Inflammatory macrophage treated with lipopolysaccharide for 1 hour (primary cell): ENCODE measurements at regions not wholly inside any gene's neighbourhood (a gene's known extent, or its start where the extent isn't known, plus 50 kb on each side); places are given as distances from the start of the nearest gene placed in this dataset.
"Not testable (repeated sequence)": the region's sequence is repeated elsewhere in the genome, so short reads cannot be mapped to it uniquely, and the experiment has no call there.

ENCODE experiments used
- DNase-seq, 2 donors: peaks; one replicate each; pipeline ENCODE4 v3.0.0-alpha.2; 2020 to 2022

DNA sequence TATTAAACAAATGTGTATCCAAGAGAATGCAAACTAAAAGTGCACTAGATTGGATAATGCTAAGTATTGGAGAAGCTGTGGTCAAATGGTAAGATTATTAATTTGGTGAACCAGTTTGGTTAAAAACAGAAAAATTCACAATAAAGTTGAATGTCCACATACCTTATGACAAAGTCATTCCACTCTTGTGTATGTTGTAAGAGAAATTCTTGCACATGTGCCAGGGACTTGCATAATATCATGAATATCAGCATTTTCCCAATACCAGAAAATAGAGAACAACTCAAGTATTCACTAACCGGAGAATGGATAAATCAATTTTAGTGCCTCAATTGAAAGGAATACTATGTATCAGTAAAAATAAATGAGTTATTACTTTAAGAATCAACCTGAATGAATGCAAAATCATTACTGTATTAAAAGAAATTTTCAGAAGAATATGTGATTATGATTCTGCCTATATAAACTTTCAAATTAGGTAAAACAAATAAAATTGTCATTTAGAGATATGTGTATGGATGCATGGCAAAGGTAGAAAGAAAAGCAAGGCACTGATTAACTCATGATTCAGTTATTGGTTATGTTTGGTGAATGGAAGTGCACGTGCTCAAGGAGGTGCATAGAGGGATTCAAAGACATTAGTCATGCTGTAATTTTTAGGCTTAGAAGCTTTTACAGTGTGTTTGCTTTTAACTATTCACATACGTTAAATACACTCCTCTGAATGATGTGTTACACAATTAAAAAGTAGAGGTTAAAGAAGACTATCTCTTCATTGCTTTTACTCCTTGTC, 217.4 kb upstream of the KCNK2 start:
- no peak for DNase-seq

DNA sequence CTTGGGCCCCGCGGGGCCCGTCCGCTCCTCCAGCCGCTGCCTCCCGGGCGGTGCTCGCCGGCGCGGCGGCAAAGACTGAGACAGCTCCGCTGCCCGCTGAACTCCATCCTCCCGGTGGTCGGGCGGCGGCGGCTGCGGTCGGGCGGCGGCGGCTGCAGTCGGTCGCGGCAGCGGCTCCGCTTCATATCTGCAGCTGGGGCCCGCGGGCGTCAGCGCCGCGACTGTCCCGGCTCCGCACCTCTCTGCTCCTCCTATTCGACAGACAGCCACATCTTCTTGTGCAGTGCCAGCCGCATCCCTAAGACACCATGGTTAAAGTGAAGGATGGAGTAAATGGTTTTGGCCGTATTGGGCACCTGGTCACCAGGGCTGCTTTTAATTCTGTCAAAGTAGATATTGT, 212.1 kb upstream of the KCNK2 start:
- not testable (repeated sequence) for DNase-seq

DNA sequence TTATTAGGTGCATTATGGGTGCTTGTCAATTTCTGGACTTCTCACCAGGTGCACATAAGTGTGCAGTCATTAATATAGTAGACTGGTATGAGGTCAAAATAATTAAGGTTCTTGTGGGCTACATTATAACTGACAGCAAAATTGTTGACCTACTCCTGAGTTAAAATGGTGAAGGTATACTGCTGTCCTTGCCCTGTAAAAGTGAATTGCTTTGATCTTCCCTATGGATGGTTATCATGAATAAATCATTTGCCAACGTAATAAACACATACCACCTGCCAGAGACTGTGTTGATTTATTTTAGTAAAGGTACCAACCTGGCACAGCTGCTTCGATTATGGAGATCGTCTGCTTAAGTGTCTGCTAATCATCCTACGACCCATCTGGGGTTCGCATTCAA, 201.6 kb upstream of the KCNK2 start:
- DNase-seq = no peak

DNA sequence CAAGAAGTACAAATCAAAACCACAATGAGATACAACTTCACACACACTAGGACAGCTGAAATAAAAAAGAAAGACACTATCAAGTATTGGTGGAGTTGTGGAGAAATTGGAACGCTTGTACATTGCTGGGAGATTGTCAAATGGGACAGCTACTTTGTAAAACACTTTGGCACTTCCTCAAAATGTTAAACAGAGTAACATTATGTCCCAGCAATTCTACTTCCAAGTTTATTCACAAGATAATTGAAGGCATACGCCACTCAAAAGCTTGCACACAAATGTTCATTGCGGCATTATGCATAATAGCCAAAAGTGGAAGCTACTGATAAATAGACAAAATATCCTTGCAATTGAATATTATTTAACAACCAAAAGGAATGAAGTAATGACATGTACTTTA, 199.9 kb upstream of the KCNK2 start:
- DNase-seq = no peak

DNA sequence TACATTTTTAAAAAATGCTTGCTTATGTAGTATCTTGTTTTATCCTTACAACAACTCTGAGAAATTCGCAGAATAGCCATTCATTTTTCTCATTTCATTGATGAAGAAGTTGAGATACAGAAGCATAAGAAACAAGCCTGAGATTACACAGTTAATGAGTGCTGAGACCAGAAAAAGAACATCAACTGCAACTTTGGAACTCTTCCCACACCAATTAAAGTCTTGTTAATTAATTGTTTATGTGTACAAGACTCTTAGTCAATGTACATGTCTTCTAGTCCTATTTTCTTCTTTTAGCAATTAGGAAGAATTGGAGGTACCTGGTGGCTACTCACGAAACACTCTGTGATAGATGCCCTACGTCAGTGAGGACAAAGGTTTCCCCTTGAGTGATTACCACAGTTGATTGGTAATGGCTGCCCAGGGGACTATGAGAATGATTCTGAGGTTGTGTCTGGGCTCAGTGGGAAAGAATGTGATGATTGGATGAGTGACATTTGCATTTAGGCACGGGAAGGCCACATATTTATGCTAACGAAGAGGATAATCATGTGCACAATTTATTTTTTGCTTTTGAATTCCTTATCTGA, 187.4 kb upstream of the KCNK2 start:
- no peak for DNase-seq

DNA sequence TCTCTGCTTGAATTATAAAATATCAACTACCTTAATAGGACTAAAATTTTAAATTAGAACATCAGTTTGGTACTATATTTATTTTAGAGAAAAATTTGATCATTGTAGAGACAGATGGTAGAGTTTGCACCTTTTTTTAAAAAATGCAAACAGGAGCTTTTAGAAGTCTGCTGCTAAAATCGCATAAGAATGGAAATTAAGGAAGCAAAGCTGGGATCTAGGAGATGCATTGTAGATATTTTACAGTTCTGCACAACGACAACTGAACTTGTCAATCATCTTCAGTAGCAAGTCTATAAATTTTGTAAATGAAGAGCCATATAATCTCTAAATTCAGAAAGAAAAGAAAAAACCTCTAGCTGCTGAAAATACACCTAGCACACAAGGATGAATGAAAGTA, 185.6 kb upstream of the KCNK2 start:
- no peak for DNase-seq

DNA sequence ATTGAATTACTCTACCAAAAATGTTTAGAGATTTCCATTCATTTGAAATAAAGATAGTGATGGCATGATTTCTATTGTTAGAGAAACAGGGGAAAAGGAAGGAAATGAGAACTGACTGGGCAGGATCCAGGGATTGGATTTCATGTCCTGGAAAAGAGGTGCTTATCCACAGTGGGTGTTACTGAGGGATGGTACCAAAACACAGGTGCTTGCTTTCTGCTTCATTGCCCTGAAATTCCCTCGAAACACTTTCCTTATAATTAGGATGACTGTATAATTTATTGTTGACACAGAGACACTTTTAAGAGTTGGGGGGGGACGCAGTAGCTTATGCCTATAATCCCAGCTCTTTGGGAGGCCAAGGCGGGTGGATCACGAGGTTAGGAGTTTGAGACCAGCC, 185.0 kb upstream of the KCNK2 start:
- no peak for DNase-seq

DNA sequence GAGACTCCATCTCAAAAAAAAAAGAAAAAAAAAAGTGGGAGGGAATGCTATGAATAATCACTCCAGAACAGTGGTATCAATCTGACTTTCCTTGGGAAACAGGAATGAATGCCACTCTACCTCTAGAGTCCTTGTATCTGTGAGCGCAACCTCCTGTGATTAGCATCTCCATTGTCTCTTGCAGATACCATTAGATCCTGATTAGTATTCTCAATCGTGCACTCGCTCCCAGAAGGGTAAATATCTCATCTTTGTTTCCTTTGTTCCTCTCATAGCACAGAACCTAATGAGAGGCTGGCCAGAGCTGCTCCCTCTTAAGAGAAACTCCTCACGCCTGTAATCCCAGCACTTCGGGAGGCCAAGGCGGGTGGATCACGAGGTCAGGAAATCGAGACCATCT, 184.4 kb upstream of the KCNK2 start:
- DNase-seq = no peak

DNA sequence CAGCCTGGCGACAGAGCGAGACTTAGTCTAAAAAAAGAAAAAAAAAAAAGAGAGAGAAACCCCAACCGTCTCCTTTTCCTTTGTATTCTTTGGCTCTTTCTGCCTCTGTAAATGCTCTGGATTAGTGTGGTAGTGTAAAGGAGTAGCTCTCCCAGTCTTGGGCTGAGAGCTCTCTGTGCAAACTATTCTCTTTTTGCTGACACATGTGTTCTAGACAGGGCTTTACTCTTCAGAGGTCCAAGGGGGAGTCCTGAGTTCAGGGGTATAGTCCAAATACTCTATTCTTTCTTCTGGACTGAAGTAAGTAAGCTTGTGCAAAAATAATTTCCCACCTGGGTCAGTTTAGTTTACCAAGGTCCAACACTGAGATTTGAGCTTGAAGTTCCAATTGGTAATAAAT, 183.8 kb upstream of the KCNK2 start:
- DNase-seq = no peak

DNA sequence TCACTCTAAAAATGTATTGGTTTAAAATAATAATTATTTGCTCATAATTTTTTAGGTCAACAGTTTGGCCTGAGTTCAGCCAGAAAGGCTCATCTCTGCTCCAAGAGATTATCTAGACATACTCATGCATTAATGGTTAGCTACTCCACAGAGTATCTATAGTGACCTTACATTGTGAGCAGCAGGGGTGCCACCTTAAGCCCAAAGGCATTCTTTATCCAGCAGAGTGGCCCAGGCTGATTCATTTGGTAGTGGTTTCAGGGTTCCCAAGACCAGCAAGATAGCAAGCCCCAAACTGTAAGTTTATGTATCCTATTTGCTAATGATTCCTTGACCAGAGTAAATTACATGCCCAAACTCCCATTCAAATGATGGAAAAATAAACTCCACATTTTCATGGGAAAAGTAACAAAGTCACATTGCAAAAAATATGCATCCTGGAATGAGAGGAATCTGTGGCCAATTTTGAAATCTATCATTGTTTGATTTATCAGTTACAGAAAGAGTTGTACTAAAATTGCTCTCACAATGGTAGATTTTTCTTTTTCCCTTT, 182.6 kb upstream of the KCNK2 start:
- no peak for DNase-seq

DNA sequence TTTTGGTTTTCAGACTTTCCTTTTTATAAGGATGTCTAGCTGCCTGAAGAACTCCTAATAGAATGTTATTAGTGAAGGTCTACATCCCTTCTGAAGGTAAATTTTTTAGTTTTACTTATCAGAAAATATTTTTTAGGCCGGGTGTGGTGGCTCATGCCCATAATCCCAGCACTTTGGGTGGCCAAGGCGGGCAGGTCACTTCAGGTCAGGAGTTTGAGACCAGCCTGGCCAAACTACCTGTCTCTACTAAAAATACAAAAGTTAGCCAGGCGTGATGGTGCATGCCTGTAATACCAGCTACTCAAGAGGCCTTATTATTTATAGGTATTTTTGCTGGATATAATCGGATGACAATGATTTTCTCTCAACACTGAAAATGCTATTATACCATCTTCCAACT, 181.9 kb upstream of the KCNK2 start:
- DNase-seq = no peak

DNA sequence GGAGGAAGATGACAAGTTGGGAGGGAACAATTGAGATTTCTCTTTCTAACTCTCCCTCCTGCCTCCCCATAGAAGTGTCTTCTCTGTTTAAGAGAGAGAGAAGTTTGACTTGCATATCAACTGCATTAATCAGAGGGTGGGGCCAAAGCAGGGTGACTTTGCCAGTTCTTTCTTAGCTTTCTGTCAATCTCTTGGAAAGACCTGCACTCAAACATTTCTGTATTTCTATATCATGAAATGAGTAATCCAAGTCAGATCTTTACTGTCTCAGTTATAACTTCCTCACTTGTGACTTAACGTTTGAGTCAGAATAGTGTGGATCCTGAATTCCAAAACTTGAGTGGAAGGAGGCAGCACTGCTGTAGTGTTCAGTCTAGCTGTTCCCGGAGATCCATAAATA, 180.8 kb upstream of the KCNK2 start:
- no peak for DNase-seq

DNA sequence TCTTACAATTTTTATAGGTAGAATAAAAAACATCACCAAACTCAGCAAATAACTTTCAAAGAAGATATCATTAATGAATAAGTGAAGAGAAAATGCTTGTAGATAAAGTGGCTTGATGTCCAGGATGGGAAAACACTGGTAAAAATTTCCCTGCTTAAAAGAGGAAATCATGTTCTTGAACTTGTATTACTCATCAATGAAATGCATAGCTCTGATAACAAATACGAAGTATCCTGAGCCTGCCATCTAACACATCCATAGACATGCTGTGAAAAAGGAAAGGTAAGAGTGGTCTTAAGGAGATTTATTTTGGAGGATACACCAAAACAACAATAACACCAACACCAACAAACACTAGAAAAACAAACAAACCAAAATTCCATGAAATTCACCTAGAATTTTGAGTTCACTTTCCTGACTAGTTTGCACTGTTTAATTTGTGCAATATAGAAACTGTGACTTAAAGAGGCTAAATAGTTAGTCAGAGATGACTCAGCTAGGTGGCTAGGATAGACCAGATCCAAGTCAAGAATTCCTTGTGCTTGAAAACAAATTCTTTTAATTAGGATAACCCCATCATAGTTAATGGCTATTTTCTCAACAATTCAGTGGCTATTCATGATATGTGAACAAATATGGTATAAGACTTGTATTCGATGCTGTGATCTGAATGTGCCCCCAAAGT, 179.8 kb upstream of the KCNK2 start:
- no peak for DNase-seq

DNA sequence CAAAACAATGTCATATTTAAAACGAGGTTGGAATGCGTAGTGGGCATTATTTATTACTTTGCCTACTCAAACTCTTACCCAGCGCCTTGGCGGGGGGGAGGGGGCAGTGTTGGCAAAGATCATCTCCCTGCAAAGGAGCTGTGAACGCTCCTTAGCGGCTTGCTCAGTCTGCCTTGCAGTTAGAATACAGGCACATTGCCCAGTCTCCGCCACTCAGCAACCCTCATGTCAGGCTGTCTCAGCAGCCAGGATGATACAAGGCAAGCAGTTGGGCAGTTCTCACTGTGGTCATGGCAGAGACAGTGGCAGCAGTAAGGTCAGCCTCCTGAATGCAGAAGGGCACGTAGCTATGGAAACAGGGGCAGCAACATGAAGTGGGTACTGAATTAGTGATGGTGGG, 170.4 kb upstream of the KCNK2 start:
- DNase-seq = no peak

DNA sequence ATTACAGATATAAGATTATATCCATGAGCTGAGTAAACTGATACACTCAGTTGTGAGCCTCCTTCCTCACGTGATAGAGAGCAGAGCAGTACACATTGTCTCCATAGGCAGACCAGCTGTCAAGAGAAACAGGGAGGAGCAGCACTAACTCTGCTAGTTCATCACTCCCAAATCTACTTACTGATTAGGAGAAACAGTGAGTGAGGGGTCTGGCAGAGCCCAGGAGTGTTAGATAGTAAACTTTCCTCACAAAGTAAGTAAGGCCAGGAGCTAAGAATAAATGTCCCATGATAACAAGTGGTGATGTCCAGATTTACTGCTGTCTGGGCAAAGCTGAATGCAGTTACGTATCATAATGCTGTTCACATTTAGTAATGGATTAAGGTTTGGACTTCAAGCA, 168.6 kb upstream of the KCNK2 start:
- DNase-seq = no peak

DNA sequence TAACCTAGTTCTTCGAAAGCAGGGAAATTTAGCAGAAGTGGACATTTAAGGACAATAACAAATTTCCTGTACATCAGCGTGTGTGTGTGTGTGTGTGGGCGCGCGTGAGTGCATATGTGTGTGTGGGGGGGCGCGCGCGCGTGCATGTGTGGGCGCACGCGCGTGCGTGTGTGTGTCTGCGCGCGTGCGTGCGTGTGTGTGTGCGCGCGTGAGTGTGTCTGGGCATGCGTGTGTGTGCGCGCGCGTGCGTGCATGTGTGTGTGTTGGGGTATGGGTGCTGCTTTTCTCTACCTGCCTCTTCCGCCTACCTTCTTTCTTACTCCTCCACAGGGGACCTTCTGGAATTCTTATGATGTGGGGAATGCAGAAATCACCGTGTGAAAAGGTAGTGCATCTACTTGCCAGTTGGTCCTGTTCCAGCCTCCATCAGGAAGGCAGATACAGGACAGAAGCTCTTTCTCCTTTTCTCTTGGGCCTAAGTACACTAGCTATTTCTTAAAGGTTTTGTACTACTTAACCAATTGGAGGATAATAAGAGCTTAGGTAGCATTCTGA, 165.4 kb upstream of the KCNK2 start:
- DNase-seq = no peak

DNA sequence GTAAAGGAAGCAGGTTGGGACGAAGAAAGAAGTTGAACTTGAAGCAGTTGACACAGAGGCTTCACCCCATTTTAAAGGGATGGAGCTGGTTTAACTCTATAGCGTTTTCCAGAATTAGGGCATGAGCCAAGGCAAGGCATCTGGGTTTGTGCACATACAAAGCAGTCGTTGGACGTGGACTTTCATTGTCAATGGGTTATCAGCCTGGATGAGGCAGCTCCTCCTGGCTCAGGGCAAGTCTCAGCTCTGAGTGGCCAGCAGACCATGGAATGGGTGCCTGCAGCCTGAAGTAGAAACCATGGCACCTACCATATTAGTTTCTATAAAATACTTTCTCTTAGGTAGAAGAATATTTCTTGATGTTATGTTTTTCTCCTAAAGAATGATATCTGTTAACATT, 163.8 kb upstream of the KCNK2 start:
- no peak for DNase-seq

DNA sequence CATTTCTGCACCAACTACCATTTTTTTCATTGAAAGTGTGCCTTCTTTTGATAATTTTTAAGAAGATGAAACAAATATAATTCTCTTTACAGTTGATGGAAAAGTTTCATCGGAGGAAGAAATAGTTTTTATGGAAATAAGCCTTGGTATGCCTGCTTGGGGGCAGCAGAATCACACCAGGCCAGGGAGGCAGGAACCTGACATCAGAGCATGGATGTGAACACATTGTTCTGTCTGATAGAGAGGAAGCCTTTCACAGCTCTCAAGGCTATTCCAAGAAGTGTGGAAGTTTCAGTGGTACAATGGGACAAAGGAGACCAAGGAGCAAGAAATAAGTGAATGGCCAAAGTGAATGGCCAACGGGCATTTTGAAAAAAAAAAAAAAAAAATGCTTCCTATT, 162.2 kb upstream of the KCNK2 start:
- DNase-seq = no peak

DNA sequence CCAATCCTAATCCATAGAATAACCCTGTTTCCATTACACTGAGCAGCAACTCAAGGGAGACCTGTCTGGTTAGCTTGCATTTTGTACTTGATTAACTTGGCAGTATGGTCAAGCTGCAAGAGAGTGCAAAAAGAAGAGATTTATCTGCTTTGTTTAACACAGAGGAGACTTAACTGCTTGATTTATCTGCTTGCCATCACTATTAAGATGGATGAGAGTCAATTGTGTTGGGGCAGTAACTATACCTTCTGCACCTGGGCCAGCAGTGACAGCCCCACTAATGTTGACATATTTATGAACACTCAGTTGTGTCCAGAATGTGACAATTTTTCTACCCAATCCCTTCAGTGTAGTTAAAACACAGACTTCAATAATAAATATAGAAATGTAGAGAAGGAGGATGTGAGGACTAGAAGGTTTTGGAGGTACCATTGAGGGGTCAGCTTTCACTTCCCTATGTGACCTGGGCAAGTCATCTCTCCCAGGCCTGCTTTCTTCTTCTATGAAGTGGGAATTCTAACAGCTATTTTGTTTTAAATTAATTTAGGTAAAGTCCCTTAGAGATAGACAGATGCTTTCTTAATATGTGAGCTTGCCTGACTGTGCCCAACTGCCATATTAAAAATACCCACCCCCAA, 159.1 kb upstream of the KCNK2 start:
- no peak for DNase-seq

DNA sequence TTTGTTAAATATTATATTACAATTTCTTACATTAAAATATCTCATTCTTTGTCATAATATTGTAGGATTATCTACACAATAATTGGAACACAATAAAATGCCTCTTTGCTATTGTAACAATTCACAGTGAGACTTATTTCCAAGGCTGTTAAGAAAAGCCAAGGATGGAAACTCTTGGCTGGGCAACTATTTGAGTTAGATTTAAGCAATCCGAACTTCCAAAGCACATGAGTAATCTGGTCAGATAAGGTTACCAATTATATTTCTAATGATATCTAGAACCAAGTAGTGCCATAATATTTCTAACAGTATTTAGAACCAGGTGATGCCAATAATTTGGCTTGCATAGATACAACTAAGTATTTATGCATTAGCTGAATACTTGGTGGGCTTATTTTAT, 154.7 kb upstream of the KCNK2 start:
- DNase-seq = no peak

DNA sequence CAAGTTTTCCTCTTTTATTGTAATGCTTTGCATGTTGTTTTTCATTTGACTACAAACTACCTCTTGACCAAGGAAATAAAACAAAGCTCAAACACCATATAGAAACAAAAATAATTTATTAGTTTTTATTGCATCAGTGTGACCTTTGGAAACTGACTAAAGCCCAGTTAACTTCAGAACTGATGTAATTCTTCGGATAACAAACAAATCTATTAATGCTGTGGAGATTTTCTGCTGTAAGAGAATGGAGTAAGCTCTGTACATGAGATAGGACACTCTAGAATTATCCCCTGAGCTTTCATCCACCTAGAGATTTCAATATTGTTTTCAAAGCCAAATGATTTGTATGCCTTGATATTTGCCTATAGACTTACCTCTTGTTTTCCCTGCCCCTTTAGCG, 154.0 kb upstream of the KCNK2 start:
- DNase-seq = no peak

DNA sequence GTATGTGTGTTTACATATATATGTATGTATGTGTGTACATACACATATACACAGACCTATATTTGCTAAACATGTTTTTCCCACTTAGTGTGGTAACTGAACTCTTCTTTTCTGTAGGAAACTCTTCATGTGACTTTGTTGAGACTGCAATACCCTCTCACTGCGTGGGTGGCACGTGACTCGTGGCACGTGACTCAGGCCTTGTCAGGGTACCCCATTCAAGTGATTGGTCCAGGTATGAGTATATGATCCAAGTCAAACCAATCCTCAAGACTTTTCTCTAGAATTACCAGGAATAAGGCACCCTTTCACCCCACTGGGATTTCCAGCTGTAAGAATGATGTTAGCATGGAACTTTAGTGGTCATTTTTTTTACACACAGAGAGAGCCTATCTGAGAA, 149.2 kb upstream of the KCNK2 start:
- no peak for DNase-seq

DNA sequence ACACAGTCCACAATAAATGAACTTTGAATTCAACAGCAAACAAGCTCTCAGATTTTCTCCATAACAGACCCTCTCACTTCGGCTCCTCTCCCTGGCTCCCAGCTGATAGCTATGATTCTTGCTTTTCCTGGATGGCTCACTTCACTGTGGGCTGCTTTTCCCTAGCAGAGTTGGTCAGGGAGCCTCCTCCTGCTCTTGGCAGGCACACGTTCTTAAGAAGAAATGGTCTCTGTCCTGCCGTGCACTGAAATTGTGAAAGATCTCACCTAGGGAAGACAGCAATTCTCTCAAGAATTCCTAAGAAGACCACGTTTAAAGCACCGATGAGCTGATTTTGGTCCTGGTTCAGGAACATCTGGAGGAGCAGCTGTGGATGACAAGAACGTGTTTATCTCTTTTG, 148.5 kb upstream of the KCNK2 start:
- DNase-seq = no peak
